Lower leg skin (tissue), 4 donors: ENCODE measurements at regions not wholly inside any gene's neighbourhood (a gene's known extent, or its start where the extent isn't known, plus 50 kb on each side); places are given as distances from the start of the nearest gene placed in this dataset.

ENCODE experiments used
- DNase-seq, 2 donors: peaks; one replicate each; pipeline ENCODE4 v3.0.0-alpha.2; 2019; ENCODE audit warnings: low spot score in 2 of 2
- H3K4me3 ChIP-seq: fragments of 200-600 bp; sonication (generic); 2 replicates; pipeline ENCODE4 v1.5.1; 2017; ENCODE audit warnings: mild to moderate bottlenecking, low read depth; ENCODE audit not compliant: poor library complexity, severe bottlenecking
- POLR2A ChIP-seq, 2 donors: fragments of 450-650 bp; IDR thresholded peaks; one replicate each; pipeline ENCODE4 v1.6.1; 2016 to 2017; ENCODE audit warnings: antibody characterized with exemption in 2 of 2, mild to moderate bottlenecking in 1 of 2, moderate library complexity in 1 of 2
- WGBS, 2 donors: methylation state at CpG; one replicate each; pipeline ENCODE4 v1.1.5; 2018; 5-methylcytosine and 5-hydroxymethylcytosine counted together
- intact Hi-C: fragments of 100-400 bp; cut with DNase I; formaldehyde crosslinking; loops from one replicate; pipeline ENCODE4 v1.15.0; 2023; ENCODE audit warnings: low total_unique reads
- TF ChIP-seq, protein P1 (sequence below), 3 donors: fragments of 450-650 bp; IDR thresholded peaks; one replicate each; pipeline ENCODE4 v1.5.1; 2016; ENCODE audit warnings: antibody characterized with exemption in 3 of 3, mild to moderate bottlenecking in 3 of 3, moderate library complexity in 2 of 3

- no peak overlapping the region for H3K4me3 ChIP-seq
- WGBS, 2 donors = 67 to 73% methylated on average over 10 of the region's 10 CpGs
- DNase-seq = no peak
- intact Hi-C loops = no loop called here
- TF ChIP-seq, protein P1, sequence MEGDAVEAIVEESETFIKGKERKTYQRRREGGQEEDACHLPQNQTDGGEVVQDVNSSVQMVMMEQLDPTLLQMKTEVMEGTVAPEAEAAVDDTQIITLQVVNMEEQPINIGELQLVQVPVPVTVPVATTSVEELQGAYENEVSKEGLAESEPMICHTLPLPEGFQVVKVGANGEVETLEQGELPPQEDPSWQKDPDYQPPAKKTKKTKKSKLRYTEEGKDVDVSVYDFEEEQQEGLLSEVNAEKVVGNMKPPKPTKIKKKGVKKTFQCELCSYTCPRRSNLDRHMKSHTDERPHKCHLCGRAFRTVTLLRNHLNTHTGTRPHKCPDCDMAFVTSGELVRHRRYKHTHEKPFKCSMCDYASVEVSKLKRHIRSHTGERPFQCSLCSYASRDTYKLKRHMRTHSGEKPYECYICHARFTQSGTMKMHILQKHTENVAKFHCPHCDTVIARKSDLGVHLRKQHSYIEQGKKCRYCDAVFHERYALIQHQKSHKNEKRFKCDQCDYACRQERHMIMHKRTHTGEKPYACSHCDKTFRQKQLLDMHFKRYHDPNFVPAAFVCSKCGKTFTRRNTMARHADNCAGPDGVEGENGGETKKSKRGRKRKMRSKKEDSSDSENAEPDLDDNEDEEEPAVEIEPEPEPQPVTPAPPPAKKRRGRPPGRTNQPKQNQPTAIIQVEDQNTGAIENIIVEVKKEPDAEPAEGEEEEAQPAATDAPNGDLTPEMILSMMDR (IDR thresholded peaks at IDR 0.05) = no peak
- no peak for TF ChIP-seq POLR2A (IDR thresholded peaks at IDR 0.05)
These were observed 293.0 kb upstream of the ATP11B start for GRCh38 chr3:182500289-182500688.

GRCh38 chr3:182501856-182502255, 291.4 kb upstream of the ATP11B start:
- no peak for TF ChIP-seq POLR2A (IDR thresholded peaks at IDR 0.05)
- TF ChIP-seq, protein P1 (IDR thresholded peaks at IDR 0.05) = no peak
- DNase-seq = no peak
- WGBS, 2 donors = 32 to 40% methylated on average over 3 of the region's 3 CpGs
- intact Hi-C loops = no loop called here
- no peak overlapping the region for H3K4me3 ChIP-seq

DNA sequence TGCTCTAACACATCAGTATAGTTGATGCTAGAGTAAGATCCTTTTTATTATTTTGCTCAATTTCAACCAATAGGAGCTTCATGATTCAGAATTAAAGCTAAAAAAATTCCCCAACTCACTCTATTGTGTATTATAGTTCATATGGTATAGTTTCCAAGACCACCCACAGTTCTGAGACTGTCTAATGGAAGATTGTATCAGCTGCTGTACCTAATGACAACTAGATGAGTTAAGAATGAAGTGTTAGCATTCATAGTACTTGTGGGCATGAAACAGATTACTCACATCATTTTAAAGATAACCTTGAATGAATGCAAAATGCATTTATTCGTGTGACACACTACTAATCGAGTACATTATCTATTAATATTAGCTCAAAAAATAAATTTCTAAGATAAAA, 289.9 kb upstream of the ATP11B start:
- no peak overlapping the region for H3K4me3 ChIP-seq
- WGBS, 2 donors = 81 to 94% methylated on average over 2 of the region's 2 CpGs
- DNase-seq = no peak
- no peak for TF ChIP-seq POLR2A (IDR thresholded peaks at IDR 0.05)
- TF ChIP-seq, protein P1 (IDR thresholded peaks at IDR 0.05) = no peak
- intact Hi-C loops = no loop called here

GRCh38 chr3:182508919-182509711, 284.2 kb upstream of the ATP11B start:
- intact Hi-C loops = no loop called here
- WGBS, 2 donors = 49 to 58% methylated on average over 13 of the region's 13 CpGs
- TF ChIP-seq POLR2A (IDR thresholded peaks at IDR 0.05) = no peak
- TF ChIP-seq, protein P1 (IDR thresholded peaks at IDR 0.05) = no peak
- no peak for DNase-seq
- H3K4me3 ChIP-seq = no peak overlapping the region

DNA sequence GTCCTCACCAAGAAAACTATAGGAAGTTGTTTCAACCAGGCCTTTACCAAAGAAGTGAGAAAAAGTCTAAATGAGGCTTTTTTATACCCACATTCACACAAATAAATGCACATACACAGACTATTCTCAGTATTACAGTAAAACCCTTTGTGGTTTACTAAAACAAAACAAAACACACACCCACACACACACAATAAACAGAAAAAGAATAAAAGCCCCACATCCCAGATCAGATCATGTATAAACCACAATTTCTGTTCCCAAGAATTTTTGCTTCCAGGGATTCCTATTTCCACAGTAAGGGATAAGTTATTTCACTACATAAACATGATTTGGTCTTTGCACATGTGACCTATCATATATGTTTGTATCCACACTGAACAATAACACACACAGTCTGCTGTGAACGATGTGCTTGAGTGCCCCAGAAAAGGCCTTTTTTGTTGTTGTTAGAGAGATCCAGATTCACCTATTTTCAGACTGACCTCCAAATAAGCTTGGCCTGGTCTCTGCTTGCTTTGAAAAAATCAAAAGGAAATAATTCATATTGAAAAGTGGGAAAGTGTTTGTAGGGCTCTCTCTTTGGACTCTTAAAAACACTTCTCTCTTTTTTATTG, 283.4 kb upstream of the ATP11B start:
- no peak overlapping the region for H3K4me3 ChIP-seq
- WGBS, 2 donors = 66 to 82% methylated on average over 1 of the region's 1 CpG
- TF ChIP-seq, protein P1 (IDR thresholded peaks at IDR 0.05) = no peak
- TF ChIP-seq POLR2A (IDR thresholded peaks at IDR 0.05) = no peak
- intact Hi-C loops = no loop called here
- no peak for DNase-seq
